ENCODE measurements at regions not wholly inside any gene's neighbourhood (a gene's known extent, or its start where the extent isn't known, plus 50 kb on each side); places are given as distances from the start of the nearest gene placed in this dataset.

GRCh38 chr10:118871244-118871865 lies 116.6 kb upstream of the CACUL1 start:
- H3K36me3 ChIP-seq: no peaks in the 10 kb centered on the region
- no peak for DNase-seq (ENCODE audit: extremely low spot score)
- WGBS: 92% methylated on average over 2 of the region's 2 CpGs
- no peaks in the 10 kb centered on the region for H3K9me3 ChIP-seq
- TF ChIP-seq EP300 (IDR thresholded peaks at IDR 0.05) (no peak), CTCF (IDR thresholded peaks at IDR 0.05) (no peak), POLR2AphosphoS5 (IDR thresholded peaks at IDR 0.05) (no peak), POLR2A (IDR thresholded peaks at IDR 0.05; ENCODE audit: low read depth) (no peak)
- intact Hi-C loops (cut with DNase I): no loop called here
- H3K27ac ChIP-seq (replicated peaks in 1 of 4): no peak overlapping the region
- no peak overlapping the region for H3K4me3 ChIP-seq
- H3K27me3 ChIP-seq: no peaks in the 10 kb centered on the region
- peaks cover 17 to 37% (median 32%) of the 10 kb centered on the region in 4 donors for H3K4me1 ChIP-seq

GRCh38 chr10:118873091-118873737 lies 118.4 kb upstream of the CACUL1 start:
- no peak for TF ChIP-seq EP300 (IDR thresholded peaks at IDR 0.05)
- TF ChIP-seq CTCF (IDR thresholded peaks at IDR 0.05): no peak
- no peak for TF ChIP-seq POLR2AphosphoS5 (IDR thresholded peaks at IDR 0.05)
- TF ChIP-seq POLR2A (IDR thresholded peaks at IDR 0.05; ENCODE audit: low read depth): no peak
- 40% methylated on average over 4 of the region's 4 CpGs for WGBS

GRCh38 chr10:118873738-118874105 lies 119.0 kb upstream of the CACUL1 start:
- no peaks in the 10 kb centered on the region for H3K27me3 ChIP-seq
- intact Hi-C loops (cut with DNase I): no loop called here
- no peaks in the 10 kb centered on the region for H3K36me3 ChIP-seq
- DNase-seq (ENCODE audit: extremely low spot score): no peak
- TF ChIP-seq CTCF (IDR thresholded peaks at IDR 0.05): no peak
- TF ChIP-seq EP300 (IDR thresholded peaks at IDR 0.05): no peak
- no peak for TF ChIP-seq POLR2A (IDR thresholded peaks at IDR 0.05; ENCODE audit: low read depth)
- TF ChIP-seq POLR2AphosphoS5 (IDR thresholded peaks at IDR 0.05): no peak
- no peaks in the 10 kb centered on the region for H3K9me3 ChIP-seq
- WGBS: 100% methylated on average over 2 of the region's 2 CpGs
- peaks cover 17 to 27% (median 25%) of the 10 kb centered on the region in 4 donors for H3K4me1 ChIP-seq
- H3K4me3 ChIP-seq: no peak overlapping the region
- H3K27ac ChIP-seq (replicated peaks in 1 of 4): no peak overlapping the region

More at GRCh38 chr10:118873091-118873737, 118.4 kb upstream of the CACUL1 start:
- no peaks in the 10 kb centered on the region for H3K27me3 ChIP-seq
- no peaks in the 10 kb centered on the region for H3K9me3 ChIP-seq
- H3K27ac ChIP-seq (replicated peaks in 1 of 4): no peak overlapping the region
- intact Hi-C loops (cut with DNase I): no loop called here
- no peaks in the 10 kb centered on the region for H3K36me3 ChIP-seq
- DNase-seq (ENCODE audit: extremely low spot score): no peak
- H3K4me1 ChIP-seq: peaks cover 17 to 27% (median 25%) of the 10 kb centered on the region in 4 donors
- no peak overlapping the region for H3K4me3 ChIP-seq

GRCh38 chr10:118874171-118874570 lies 119.4 kb upstream of the CACUL1 start:
- Histone ChIP-seq H3K27me3 (no peaks in the 10 kb centered on the region), H3K4me1 (peaks cover 17 to 27% (median 25%) of the 10 kb centered on the region in 4 donors), H3K27ac (replicated peaks in 1 of 4) (no peak overlapping the region), H3K9me3 (no peaks in the 10 kb centered on the region), H3K4me3 (no peak overlapping the region), H3K36me3 (no peaks in the 10 kb centered on the region)
- no peak for TF ChIP-seq POLR2AphosphoS5 (IDR thresholded peaks at IDR 0.05)
- no peak for TF ChIP-seq CTCF (IDR thresholded peaks at IDR 0.05)
- no peak for TF ChIP-seq EP300 (IDR thresholded peaks at IDR 0.05)
- DNase-seq (ENCODE audit: extremely low spot score): no peak
- 89% methylated on average over 2 of the region's 2 CpGs for WGBS
- intact Hi-C loops (cut with DNase I): no loop called here
